Activated CD4-positive, alpha-beta memory T cell treated with anti-CD3 and anti-CD28 coated beads for 36 hours (primary cell): ENCODE measurements at regions not wholly inside any gene's neighbourhood (a gene's known extent, or its start where the extent isn't known, plus 50 kb on each side); places are given as distances from the start of the nearest gene placed in this dataset.

Experiments
- CTCF ChIA-PET: fragments of 350-600 bp; sonication (Branson Sonifier 250); formaldehyde crosslinking; loops from one replicate; lab custom pipeline; 2021; ENCODE audit warnings: antibody characterized with exemption, inconsistent platforms; lab: Charles Lee
- POLR2A ChIA-PET: fragments of 350-600 bp; sonication (Branson Sonifier 250); formaldehyde crosslinking; loops from one replicate; lab custom pipeline; 2021; ENCODE audit warnings: antibody characterized with exemption; lab: Charles Lee
- DNase-seq: peaks from one replicate; pipeline ENCODE4 v3.0.0-alpha.2; 2020
- H3K27ac Mint-ChIP-seq: one replicate; pipeline ENCODE4 v1.8.0; 2021; ENCODE audit warnings: mixed read lengths
- H3K27me3 Mint-ChIP-seq: one replicate; pipeline ENCODE4 v1.8.0; 2021; ENCODE audit warnings: mixed read lengths
- H3K36me3 Mint-ChIP-seq: one replicate; pipeline ENCODE4 v1.8.0; 2021; ENCODE audit warnings: mixed read lengths
- H3K4me1 Mint-ChIP-seq: one replicate; pipeline ENCODE4 v1.8.0; 2021; ENCODE audit warnings: low read depth, mixed read lengths
- H3K4me3 Mint-ChIP-seq: one replicate; pipeline ENCODE4 v1.8.0; 2021; ENCODE audit warnings: mild to moderate bottlenecking, mixed read lengths
- H3K9me3 Mint-ChIP-seq: one replicate; pipeline ENCODE4 v1.8.0; 2021; ENCODE audit warnings: mixed read lengths
- intact Hi-C: fragments of 100-400 bp; cut with micrococcal nuclease; formaldehyde crosslinking; loops from one replicate; pipeline ENCODE4 v1.15.1; 2023

GRCh38 chr10:4063717-4064116 is 278.7 kb upstream of the KLF6 start:
- intact Hi-C loops, result no loop called here
- Mint-ChIP-seq H3K36me3 (no peaks in the 10 kb centered on the region), H3K4me3 (no peak overlapping the region), H3K9me3 (no peaks in the 10 kb centered on the region), H3K27me3 (no peaks in the 10 kb centered on the region), H3K4me1 (peaks cover 26% of the 10 kb centered on the region), H3K27ac (no peak overlapping the region)
- no peak for DNase-seq
- ChIA-PET CTCF (no interaction called here), POLR2A (no interaction called here)

GRCh38 chr10:4062751-4063150 is 277.7 kb upstream of the KLF6 start:
- H3K27ac Mint-ChIP-seq, result no peak overlapping the region
- H3K36me3 Mint-ChIP-seq, result no peaks in the 10 kb centered on the region
- no peak for DNase-seq
- ChIA-PET POLR2A (no interaction called here), CTCF (no interaction called here)
- H3K27me3 Mint-ChIP-seq, result no peaks in the 10 kb centered on the region
- H3K4me3 Mint-ChIP-seq, result no peak overlapping the region
- H3K9me3 Mint-ChIP-seq, result no peaks in the 10 kb centered on the region
- intact Hi-C loops, result no loop called here
- H3K4me1 Mint-ChIP-seq, result peaks cover 26% of the 10 kb centered on the region

GRCh38 chr10:4062072-4062471 is 277.1 kb upstream of the KLF6 start:
- intact Hi-C loops, result no loop called here
- Mint-ChIP-seq H3K27ac (no peak overlapping the region), H3K36me3 (no peaks in the 10 kb centered on the region), H3K4me3 (no peak overlapping the region), H3K9me3 (no peaks in the 10 kb centered on the region), H3K4me1 (peaks cover 26% of the 10 kb centered on the region), H3K27me3 (no peaks in the 10 kb centered on the region)
- no peak for DNase-seq
- ChIA-PET CTCF (interaction anchor here (0.7 kb wide), 1 partner anchor 222 kb away, joined by 3 read pairs; no protein-coding TSS in a partner anchor), POLR2A (no interaction called here)

GRCh38 chr10:4061441-4061951 is 276.5 kb upstream of the KLF6 start:
- peaks cover 26% of the 10 kb centered on the region for H3K4me1 Mint-ChIP-seq
- H3K9me3 Mint-ChIP-seq, result no peaks in the 10 kb centered on the region
- intact Hi-C loops, result no loop called here
- CTCF ChIA-PET, result interaction anchor here (0.7 kb wide), 1 partner anchor 223 kb away, joined by 3 read pairs; no protein-coding TSS in a partner anchor
- no peak overlapping the region for H3K4me3 Mint-ChIP-seq
- no peak for DNase-seq
- no peaks in the 10 kb centered on the region for H3K36me3 Mint-ChIP-seq
- POLR2A ChIA-PET, result no interaction called here
- H3K27me3 Mint-ChIP-seq, result no peaks in the 10 kb centered on the region
- no peak overlapping the region for H3K27ac Mint-ChIP-seq

- H3K27ac Mint-ChIP-seq, result no peak overlapping the region
- H3K9me3 Mint-ChIP-seq, result no peaks in the 10 kb centered on the region
- peak overlapping the region; percentile 1 for H3K4me3 Mint-ChIP-seq
- POLR2A ChIA-PET, result interaction anchor here (0.6 to 0.8 kb wide), 3 partner anchors 71 to 415 kb away, joined by 3 to 4 read pairs (median 3); no protein-coding TSS in a partner anchor
- no peaks in the 10 kb centered on the region for H3K27me3 Mint-ChIP-seq
- peaks cover 24% of the 10 kb centered on the region for H3K4me1 Mint-ChIP-seq
- CTCF ChIA-PET, result interaction anchor here (0.6 to 0.8 kb wide), 4 partner anchors 12 to 1375 kb away, joined by 3 read pairs; no protein-coding TSS in a partner anchor
- intact Hi-C loops, result no loop called here
- no peaks in the 10 kb centered on the region for H3K36me3 Mint-ChIP-seq
- DNase-seq, result no peak
Measured at GRCh38 chr10:4059471-4060138, 274.6 kb upstream of the KLF6 start.

- intact Hi-C loops, result no loop called here
- DNase-seq, result no peak
- no peaks in the 10 kb centered on the region for H3K36me3 Mint-ChIP-seq
- no peaks in the 10 kb centered on the region for H3K9me3 Mint-ChIP-seq
- ChIA-PET CTCF (interaction anchor here (0.8 kb wide), 1 partner anchor 98 kb away, joined by 3 read pairs; no protein-coding TSS in a partner anchor), POLR2A (interaction anchor here (0.6 to 0.7 kb wide), 2 partner anchors 277 to 416 kb away, joined by 3 to 4 read pairs; no protein-coding TSS in a partner anchor)
- no peaks in the 10 kb centered on the region for H3K27me3 Mint-ChIP-seq
- H3K4me1 Mint-ChIP-seq, result peaks cover 24% of the 10 kb centered on the region
- no peak overlapping the region for H3K4me3 Mint-ChIP-seq
- H3K27ac Mint-ChIP-seq, result no peak overlapping the region
Measured at GRCh38 chr10:4058514-4059029, 273.6 kb upstream of the KLF6 start.

GRCh38 chr10:4057725-4058513 is 272.9 kb upstream of the KLF6 start:
- Mint-ChIP-seq H3K4me3 (no peak overlapping the region), H3K9me3 (no peaks in the 10 kb centered on the region), H3K27ac (no peak overlapping the region), H3K27me3 (no peaks in the 10 kb centered on the region), H3K4me1 (peaks cover 24% of the 10 kb centered on the region), H3K36me3 (no peaks in the 10 kb centered on the region)
- intact Hi-C loops, result no loop called here
- CTCF ChIA-PET, result interaction anchor here (0.6 kb wide), 1 partner anchor 230 kb away, joined by 3 read pairs; no protein-coding TSS in a partner anchor
- no peak for DNase-seq
- POLR2A ChIA-PET, result no interaction called here

GRCh38 chr10:4057021-4057420 is 272.0 kb upstream of the KLF6 start:
- H3K9me3 Mint-ChIP-seq, result no peaks in the 10 kb centered on the region
- ChIA-PET POLR2A (no interaction called here), CTCF (interaction anchor here (0.6 kb wide), 1 partner anchor 231 kb away, joined by 3 read pairs; no protein-coding TSS in a partner anchor)
- H3K4me3 Mint-ChIP-seq, result no peak overlapping the region
- no peaks in the 10 kb centered on the region for H3K36me3 Mint-ChIP-seq
- H3K27ac Mint-ChIP-seq, result no peak overlapping the region
- peaks cover 24% of the 10 kb centered on the region for H3K4me1 Mint-ChIP-seq
- intact Hi-C loops, result no loop called here
- DNase-seq, result no peak
- H3K27me3 Mint-ChIP-seq, result no peaks in the 10 kb centered on the region

GRCh38 chr10:4054656-4055435 is 269.8 kb upstream of the KLF6 start:
- H3K4me3 Mint-ChIP-seq, result no peak overlapping the region
- peaks cover 10% of the 10 kb centered on the region for H3K4me1 Mint-ChIP-seq
- DNase-seq, result no peak
- H3K9me3 Mint-ChIP-seq, result no peaks in the 10 kb centered on the region
- no peak overlapping the region for H3K27ac Mint-ChIP-seq
- H3K27me3 Mint-ChIP-seq, result no peaks in the 10 kb centered on the region
- intact Hi-C loops, result no loop called here
- H3K36me3 Mint-ChIP-seq, result no peaks in the 10 kb centered on the region
- ChIA-PET POLR2A (no interaction called here), CTCF (no interaction called here)

- ChIA-PET CTCF (no interaction called here), POLR2A (no interaction called here)
- H3K27ac Mint-ChIP-seq, result no peak overlapping the region
- intact Hi-C loops, result no loop called here
- DNase-seq, result no peak
- H3K4me3 Mint-ChIP-seq, result no peak overlapping the region
- no peaks in the 10 kb centered on the region for H3K36me3 Mint-ChIP-seq
- H3K4me1 Mint-ChIP-seq, result peaks cover 4% of the 10 kb centered on the region
- no peaks in the 10 kb centered on the region for H3K27me3 Mint-ChIP-seq
- H3K9me3 Mint-ChIP-seq, result no peaks in the 10 kb centered on the region
Measured at GRCh38 chr10:4053940-4054339, 268.9 kb upstream of the KLF6 start.

- CTCF ChIA-PET, result interaction anchor here (0.6 kb wide), 1 partner anchor 858 kb away, joined by 3 read pairs; no protein-coding TSS in a partner anchor
- H3K4me3 Mint-ChIP-seq, result no peak overlapping the region
Measured at GRCh38 chr10:4051641-4052151, 266.7 kb upstream of the KLF6 start.

More at GRCh38 chr10:4051641-4052151, 266.7 kb upstream of the KLF6 start:
- H3K9me3 Mint-ChIP-seq, result no peaks in the 10 kb centered on the region
- peaks cover 4% of the 10 kb centered on the region for H3K4me1 Mint-ChIP-seq
- H3K27me3 Mint-ChIP-seq, result no peaks in the 10 kb centered on the region
- DNase-seq, result no peak
- H3K36me3 Mint-ChIP-seq, result no peaks in the 10 kb centered on the region
- POLR2A ChIA-PET, result no interaction called here
- no peak overlapping the region for H3K27ac Mint-ChIP-seq
- intact Hi-C loops, result no loop called here
